ENCODE measurements at regions not wholly inside any gene's neighbourhood (a gene's known extent, or its start where the extent isn't known, plus 50 kb on each side); places are given as distances from the start of the nearest gene placed in this dataset.

- Histone ChIP-seq H3K4me3 (ENCODE audit: low read length) (no peak overlapping the region), H3K9me3 (ENCODE audit: control insufficient read depth, low read length) (no peaks in the 10 kb centered on the region), H3K27me3 (replicated peaks; ENCODE audit: control insufficient read depth, insufficient read depth, low read length) (no peaks in the 10 kb centered on the region), H3K9ac (ENCODE audit: low read length) (no peak overlapping the region), H3K4me1 (ENCODE audit: control insufficient read depth, insufficient read depth, low read length) (no peaks in the 10 kb centered on the region), H3K36me3 (ENCODE audit: control insufficient read depth, insufficient read depth, low read length, severe bottlenecking) (no peaks in the 10 kb centered on the region)
- no peak for DNase-seq (ENCODE audit: low read depth)
Observed at GRCh38 chr16:60328152-60328551, 1594.0 kb upstream of the GOT2 start.

- Histone ChIP-seq H3K4me1 (ENCODE audit: control insufficient read depth, insufficient read depth, low read length) (no peaks in the 10 kb centered on the region), H3K27me3 (replicated peaks; ENCODE audit: control insufficient read depth, insufficient read depth, low read length) (no peaks in the 10 kb centered on the region), H3K36me3 (ENCODE audit: control insufficient read depth, insufficient read depth, low read length, severe bottlenecking) (no peaks in the 10 kb centered on the region), H3K9me3 (ENCODE audit: control insufficient read depth, low read length) (peaks cover 3% of the 10 kb centered on the region), H3K9ac (ENCODE audit: low read length) (no peak overlapping the region), H3K4me3 (ENCODE audit: low read length) (no peak overlapping the region)
- no peak for DNase-seq (ENCODE audit: low read depth)
Observed at GRCh38 chr16:60318486-60318885, 1584.4 kb upstream of the GOT2 start.

- H3K4me1 ChIP-seq (ENCODE audit: control insufficient read depth, insufficient read depth, low read length), result no peaks in the 10 kb centered on the region
- H3K9ac ChIP-seq (ENCODE audit: low read length), result no peak overlapping the region
- no peaks in the 10 kb centered on the region for H3K36me3 ChIP-seq (ENCODE audit: control insufficient read depth, insufficient read depth, low read length, severe bottlenecking)
- H3K9me3 ChIP-seq (ENCODE audit: control insufficient read depth, low read length), result peaks cover 4% of the 10 kb centered on the region
- H3K4me3 ChIP-seq (ENCODE audit: low read length), result no peak overlapping the region
- DNase-seq (ENCODE audit: low read depth), result no peak
- H3K27me3 ChIP-seq (replicated peaks; ENCODE audit: control insufficient read depth, insufficient read depth, low read length), result no peaks in the 10 kb centered on the region
Observed at GRCh38 chr16:60310846-60311445, 1576.8 kb upstream of the GOT2 start.

- Histone ChIP-seq H3K36me3 (ENCODE audit: control insufficient read depth, insufficient read depth, low read length, severe bottlenecking) (no peaks in the 10 kb centered on the region), H3K4me3 (ENCODE audit: low read length) (no peak overlapping the region), H3K27me3 (replicated peaks; ENCODE audit: control insufficient read depth, insufficient read depth, low read length) (no peaks in the 10 kb centered on the region), H3K9me3 (ENCODE audit: control insufficient read depth, low read length) (peaks cover 4% of the 10 kb centered on the region), H3K9ac (ENCODE audit: low read length) (no peak overlapping the region), H3K4me1 (ENCODE audit: control insufficient read depth, insufficient read depth, low read length) (no peaks in the 10 kb centered on the region)
- DNase-seq (ENCODE audit: low read depth), result no peak
Observed at GRCh38 chr16:60304720-60305119, 1570.6 kb upstream of the GOT2 start.

GRCh38 chr16:60304066-60304465 is 1570.0 kb upstream of the GOT2 start:
- no peak for DNase-seq (ENCODE audit: low read depth)
- no peaks in the 10 kb centered on the region for H3K4me1 ChIP-seq (ENCODE audit: control insufficient read depth, insufficient read depth, low read length)
- H3K9me3 ChIP-seq (ENCODE audit: control insufficient read depth, low read length), result peaks cover 4% of the 10 kb centered on the region
- H3K36me3 ChIP-seq (ENCODE audit: control insufficient read depth, insufficient read depth, low read length, severe bottlenecking), result no peaks in the 10 kb centered on the region
- no peak overlapping the region for H3K4me3 ChIP-seq (ENCODE audit: low read length)
- no peaks in the 10 kb centered on the region for H3K27me3 ChIP-seq (replicated peaks; ENCODE audit: control insufficient read depth, insufficient read depth, low read length)
- H3K9ac ChIP-seq (ENCODE audit: low read length), result no peak overlapping the region

GRCh38 chr16:60302676-60303075 is 1568.6 kb upstream of the GOT2 start:
- no peak for DNase-seq (ENCODE audit: low read depth)
- Histone ChIP-seq H3K36me3 (ENCODE audit: control insufficient read depth, insufficient read depth, low read length, severe bottlenecking) (no peaks in the 10 kb centered on the region), H3K4me1 (ENCODE audit: control insufficient read depth, insufficient read depth, low read length) (no peaks in the 10 kb centered on the region), H3K27me3 (replicated peaks; ENCODE audit: control insufficient read depth, insufficient read depth, low read length) (no peaks in the 10 kb centered on the region), H3K9me3 (ENCODE audit: control insufficient read depth, low read length) (peaks cover 2% of the 10 kb centered on the region), H3K4me3 (ENCODE audit: low read length) (no peak overlapping the region), H3K9ac (ENCODE audit: low read length) (no peak overlapping the region)

GRCh38 chr16:60302261-60302660 is 1568.1 kb upstream of the GOT2 start:
- H3K9ac ChIP-seq (ENCODE audit: low read length), result no peak overlapping the region
- no peaks in the 10 kb centered on the region for H3K4me1 ChIP-seq (ENCODE audit: control insufficient read depth, insufficient read depth, low read length)
- no peak for DNase-seq (ENCODE audit: low read depth)
- no peaks in the 10 kb centered on the region for H3K36me3 ChIP-seq (ENCODE audit: control insufficient read depth, insufficient read depth, low read length, severe bottlenecking)
- no peak overlapping the region for H3K4me3 ChIP-seq (ENCODE audit: low read length)
- no peaks in the 10 kb centered on the region for H3K27me3 ChIP-seq (replicated peaks; ENCODE audit: control insufficient read depth, insufficient read depth, low read length)
- H3K9me3 ChIP-seq (ENCODE audit: control insufficient read depth, low read length), result no peaks in the 10 kb centered on the region

- no peaks in the 10 kb centered on the region for H3K36me3 ChIP-seq (ENCODE audit: control insufficient read depth, insufficient read depth, low read length, severe bottlenecking)
- H3K27me3 ChIP-seq (replicated peaks; ENCODE audit: control insufficient read depth, insufficient read depth, low read length), result no peaks in the 10 kb centered on the region
- H3K4me3 ChIP-seq (ENCODE audit: low read length), result no peak overlapping the region
- H3K4me1 ChIP-seq (ENCODE audit: control insufficient read depth, insufficient read depth, low read length), result no peaks in the 10 kb centered on the region
- H3K9ac ChIP-seq (ENCODE audit: low read length), result no peak overlapping the region
- DNase-seq (ENCODE audit: low read depth), result no peak
- no peaks in the 10 kb centered on the region for H3K9me3 ChIP-seq (ENCODE audit: control insufficient read depth, low read length)
Observed at GRCh38 chr16:60299241-60299776, 1565.2 kb upstream of the GOT2 start.

- Histone ChIP-seq H3K27me3 (replicated peaks; ENCODE audit: control insufficient read depth, insufficient read depth, low read length) (no peaks in the 10 kb centered on the region), H3K4me3 (ENCODE audit: low read length) (no peak overlapping the region), H3K9ac (ENCODE audit: low read length) (no peak overlapping the region), H3K4me1 (ENCODE audit: control insufficient read depth, insufficient read depth, low read length) (no peaks in the 10 kb centered on the region), H3K36me3 (ENCODE audit: control insufficient read depth, insufficient read depth, low read length, severe bottlenecking) (no peaks in the 10 kb centered on the region), H3K9me3 (ENCODE audit: control insufficient read depth, low read length) (no peaks in the 10 kb centered on the region)
- no peak for DNase-seq (ENCODE audit: low read depth)
Observed at GRCh38 chr16:60295451-60295850, 1561.3 kb upstream of the GOT2 start.

GRCh38 chr16:60285794-60286193 is 1551.7 kb upstream of the GOT2 start:
- H3K9ac ChIP-seq (ENCODE audit: low read length), result no peak overlapping the region
- H3K4me1 ChIP-seq (ENCODE audit: control insufficient read depth, insufficient read depth, low read length), result no peaks in the 10 kb centered on the region
- H3K9me3 ChIP-seq (ENCODE audit: control insufficient read depth, low read length), result no peaks in the 10 kb centered on the region
- no peaks in the 10 kb centered on the region for H3K36me3 ChIP-seq (ENCODE audit: control insufficient read depth, insufficient read depth, low read length, severe bottlenecking)
- no peaks in the 10 kb centered on the region for H3K27me3 ChIP-seq (replicated peaks; ENCODE audit: control insufficient read depth, insufficient read depth, low read length)
- no peak overlapping the region for H3K4me3 ChIP-seq (ENCODE audit: low read length)
- no peak for DNase-seq (ENCODE audit: low read depth)

GRCh38 chr16:60279061-60279665 is 1545.0 kb upstream of the GOT2 start:
- no peaks in the 10 kb centered on the region for H3K36me3 ChIP-seq (ENCODE audit: control insufficient read depth, insufficient read depth, low read length, severe bottlenecking)
- no peaks in the 10 kb centered on the region for H3K4me1 ChIP-seq (ENCODE audit: control insufficient read depth, insufficient read depth, low read length)
- no peak overlapping the region for H3K9ac ChIP-seq (ENCODE audit: low read length)
- H3K4me3 ChIP-seq (ENCODE audit: low read length), result no peak overlapping the region
- no peak for DNase-seq (ENCODE audit: low read depth)
- H3K27me3 ChIP-seq (replicated peaks; ENCODE audit: control insufficient read depth, insufficient read depth, low read length), result no peaks in the 10 kb centered on the region
- no peaks in the 10 kb centered on the region for H3K9me3 ChIP-seq (ENCODE audit: control insufficient read depth, low read length)

All from adipocyte (in vitro differentiated cells).